NB4 (cell line): ENCODE measurements at regions not wholly inside any gene's neighbourhood (a gene's known extent, or its start where the extent isn't known, plus 50 kb on each side); places are given as distances from the start of the nearest gene placed in this dataset.
"Not testable (repeated sequence)": the region's sequence is repeated elsewhere in the genome, so short reads cannot be mapped to it uniquely, and the experiment has no call there.

Experiments used
- DNase-seq: peaks from one replicate; pipeline ENCODE4 v3.0.0; 2010; ENCODE audit warnings: low read depth
- H3K4me3 ChIP-seq: one replicate; pipeline ENCODE4 v1.5.1; 2011; ENCODE audit warnings: mild to moderate bottlenecking, low read depth, low read length, moderate library complexity
- CTCF ChIP-seq: IDR thresholded peaks from one replicate; pipeline ENCODE4 v1.5.1; 2012; ENCODE audit warnings: low read depth, low read length
- MAX ChIP-seq: IDR thresholded peaks from 2 replicates; pipeline ENCODE4 v1.6.1; 2011; ENCODE audit warnings: low read depth, low read length
- MYC ChIP-seq: IDR thresholded peaks from 2 replicates; pipeline ENCODE4 v1.6.1; 2011; ENCODE audit warnings: low read depth, low read length
- POLR2A ChIP-seq: IDR thresholded peaks from 2 replicates; pipeline ENCODE4 v1.6.1; 2011; ENCODE audit warnings: mild to moderate bottlenecking; ENCODE audit not compliant: insufficient read length; ENCODE audit errors: extremely low read depth

GRCh38 chr2:66632882-66633281, 198.0 kb downstream of the MEIS1 start:
- H3K4me3 ChIP-seq, DNase-seq: not testable (repeated sequence)

- no peak for DNase-seq
- TF ChIP-seq POLR2A (no peak), MYC (no peak), CTCF (no peak)
- H3K4me3 ChIP-seq: no peak overlapping the region
Measured at GRCh38 chr2:66633631-66634030, 198.7 kb downstream of the MEIS1 start.

GRCh38 chr2:66634784-66635183, 199.9 kb downstream of the MEIS1 start:
- no peak for DNase-seq
- TF ChIP-seq MYC: no peak
- TF ChIP-seq POLR2A: no peak
- TF ChIP-seq MAX: no peak
- no peak overlapping the region for H3K4me3 ChIP-seq

DNA sequence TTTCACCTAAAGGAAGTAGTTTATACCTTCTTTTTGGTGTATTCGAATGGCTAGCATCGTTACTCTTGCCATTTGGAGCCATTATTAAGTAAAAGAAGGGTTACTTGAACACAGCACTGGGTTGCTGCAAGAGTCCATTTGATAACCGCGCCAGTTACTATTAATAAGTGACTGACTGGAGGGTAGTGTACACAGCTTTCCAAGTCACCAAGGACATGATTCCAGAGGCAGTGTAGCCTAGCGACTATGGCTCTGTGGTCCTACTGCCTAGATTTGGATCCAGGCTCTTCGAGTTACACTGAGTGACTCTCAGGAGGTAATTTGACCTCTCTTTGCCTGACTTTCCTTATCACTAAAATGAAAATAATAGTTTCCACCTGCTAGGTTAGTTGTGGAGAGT, 206.8 kb downstream of the MEIS1 start:
- DNase-seq: no peak
- H3K4me3 ChIP-seq: no peak overlapping the region
- TF ChIP-seq CTCF (no peak), MYC (no peak), POLR2A (no peak), MAX (no peak)

- H3K4me3 ChIP-seq, DNase-seq: not testable (repeated sequence)
Measured at GRCh38 chr2:66648081-66648480, 213.2 kb downstream of the MEIS1 start.

DNA sequence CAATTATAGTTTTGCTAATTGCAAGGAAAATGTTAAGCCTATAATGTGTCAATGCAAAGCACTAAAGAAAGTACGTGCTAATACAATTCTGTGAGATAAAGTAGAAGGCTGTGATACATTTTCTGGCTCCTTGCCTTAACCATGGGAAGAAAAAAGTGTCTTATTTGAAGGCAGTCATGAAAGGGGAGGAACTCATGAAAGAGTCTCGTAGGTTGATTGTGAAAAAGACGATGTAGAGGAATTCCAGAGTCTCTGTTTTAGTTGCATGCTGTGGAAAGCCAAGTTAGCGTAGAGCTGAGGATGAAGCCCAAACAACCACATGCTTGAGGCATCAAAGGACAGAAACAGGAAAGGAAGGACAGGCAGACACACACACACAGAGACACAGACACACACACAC, 214.1 kb downstream of the MEIS1 start:
- DNase-seq: no peak
- H3K4me3 ChIP-seq: no peak overlapping the region
- no peak for TF ChIP-seq MYC
- no peak for TF ChIP-seq MAX
- no peak for TF ChIP-seq CTCF
- no peak for TF ChIP-seq POLR2A

DNA sequence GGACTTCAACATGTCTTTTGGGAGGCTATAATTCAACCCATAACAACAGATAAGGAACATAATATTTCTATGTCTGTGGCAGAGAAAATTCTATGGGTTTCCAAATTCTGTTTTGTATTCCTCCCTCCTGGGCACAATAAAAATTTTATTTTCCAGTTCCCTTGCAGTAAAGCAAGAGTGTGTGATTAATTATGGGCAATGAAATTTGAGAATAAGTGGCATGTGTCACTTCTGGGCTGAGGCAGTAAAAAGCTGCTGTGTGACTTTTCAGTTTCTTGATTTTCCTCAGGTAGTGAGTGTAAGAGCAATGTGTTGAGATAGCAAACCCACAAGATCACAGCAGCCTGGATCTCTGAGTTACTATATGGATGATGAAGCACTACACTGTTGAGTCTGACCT, 216.4 kb downstream of the MEIS1 start:
- no peak for DNase-seq
- H3K4me3 ChIP-seq: no peak overlapping the region
- TF ChIP-seq MAX (no peak), MYC (no peak), POLR2A (no peak), CTCF (no peak)

DNA sequence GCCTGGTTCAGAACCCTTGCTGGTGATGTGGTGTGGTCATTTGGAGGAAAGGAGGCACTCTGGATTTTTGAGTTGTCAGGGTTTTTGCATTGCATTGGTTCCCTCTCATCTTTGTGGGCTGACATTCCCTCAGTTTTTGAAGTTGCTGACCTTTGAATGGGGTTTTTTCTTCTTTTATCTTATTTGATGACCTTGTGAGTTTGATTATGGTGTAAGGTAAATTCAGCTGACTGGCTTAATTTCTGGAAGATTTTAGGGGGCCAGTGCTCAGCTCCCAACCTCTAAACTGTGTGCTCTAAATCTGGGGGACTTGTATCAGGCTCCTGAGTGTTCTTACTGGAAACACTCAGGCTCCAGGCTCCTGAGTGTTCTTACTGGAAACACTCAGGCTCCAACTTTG, 225.9 kb downstream of the MEIS1 start:
- TF ChIP-seq POLR2A (no peak), CTCF (no peak), MAX (no peak), MYC (no peak)
- DNase-seq: no peak

More for the DNA sequence above, 225.9 kb downstream of the MEIS1 start:
- H3K4me3 ChIP-seq: no peak overlapping the region
